Gastrocnemius medialis (tissue), 4 donors: ENCODE measurements at regions not wholly inside any gene's neighbourhood (a gene's known extent, or its start where the extent isn't known, plus 50 kb on each side); places are given as distances from the start of the nearest gene placed in this dataset.

Experiments
- CTCF ChIP-seq, 5 experiments: fragments of 450-650 bp in 3 of 5; fragments of 200-600 bp in 2 of 5; sonication (generic) in 2 of 5; IDR thresholded peaks in 4 of 5; conservative IDR thresholded peaks in 1 of 5; 1 replicate in 4 of 5; 2 replicates in 1 of 5; pipeline ENCODE4 v1.5.1; 2016 to 2019; ENCODE audit warnings: antibody characterized with exemption in 5 of 5, mild to moderate bottlenecking in 3 of 5, moderate library complexity in 3 of 5
- POLR2A ChIP-seq, 2 donors: fragments of 450-650 bp; IDR thresholded peaks; one replicate each; pipeline ENCODE4 v1.6.1; 2017; ENCODE audit warnings: antibody characterized with exemption in 2 of 2, mild to moderate bottlenecking in 2 of 2, moderate library complexity in 2 of 2

GRCh38 chr22:49683032-49683431 is 144.6 kb downstream of the BRD1 start:
- TF ChIP-seq POLR2A (IDR thresholded peaks at IDR 0.05) (no peak), CTCF (IDR thresholded peaks at IDR 0.05 in 4 of 5, conservative IDR thresholded peaks at IDR 0.05 in 1 of 5) (no peak)
